HG03575 (cell line): ENCODE measurements at regions not wholly inside any gene's neighbourhood (a gene's known extent, or its start where the extent isn't known, plus 50 kb on each side); places are given as distances from the start of the nearest gene placed in this dataset.
"Not testable (repeated sequence)": the region's sequence is repeated elsewhere in the genome, so short reads cannot be mapped to it uniquely, and the experiment has no call there.

Source experiments
- ATAC-seq: cut with Tn5 transposase; IDR thresholded peaks from one replicate; pipeline ENCODE4 v1.9.1; 2021; ENCODE audit not compliant: unreplicated experiment, insufficient number of reproducible peaks, low FRiP score; ENCODE audit errors: extremely low read depth

- ATAC-seq, result not testable (repeated sequence)
Observed at GRCh38 chr6:142016666-142017065, 116.1 kb upstream of the GJE1 start.

- ATAC-seq, result not testable (repeated sequence)
Observed at GRCh38 chr6:142015463-142015862, 117.3 kb upstream of the GJE1 start.

DNA sequence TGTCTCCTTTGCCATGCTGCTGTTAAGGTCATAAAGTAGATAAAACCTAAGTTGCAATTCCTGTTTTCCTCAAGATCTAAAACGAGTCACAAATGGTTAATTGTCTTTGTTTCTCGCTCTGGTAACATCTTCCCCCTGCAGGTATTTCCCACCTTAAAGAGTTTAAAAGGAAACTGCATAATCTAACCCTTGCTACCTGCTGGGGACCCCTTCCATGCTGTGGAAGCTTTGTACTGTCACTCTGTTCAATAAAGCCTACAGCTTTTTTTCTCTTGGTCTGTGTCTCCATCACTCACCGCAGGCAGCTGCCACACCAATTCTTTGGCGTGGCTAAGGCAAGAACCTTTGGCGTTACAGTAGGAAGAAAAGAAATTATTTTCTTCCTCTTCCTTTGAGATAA is 117.7 kb upstream of the GJE1 start:
- ATAC-seq, result no peak

GRCh38 chr6:142014515-142014914 is 118.2 kb upstream of the GJE1 start:
- ATAC-seq, result no peak

GRCh38 chr6:142013875-142014495 is 118.7 kb upstream of the GJE1 start:
- ATAC-seq, result no peak

DNA sequence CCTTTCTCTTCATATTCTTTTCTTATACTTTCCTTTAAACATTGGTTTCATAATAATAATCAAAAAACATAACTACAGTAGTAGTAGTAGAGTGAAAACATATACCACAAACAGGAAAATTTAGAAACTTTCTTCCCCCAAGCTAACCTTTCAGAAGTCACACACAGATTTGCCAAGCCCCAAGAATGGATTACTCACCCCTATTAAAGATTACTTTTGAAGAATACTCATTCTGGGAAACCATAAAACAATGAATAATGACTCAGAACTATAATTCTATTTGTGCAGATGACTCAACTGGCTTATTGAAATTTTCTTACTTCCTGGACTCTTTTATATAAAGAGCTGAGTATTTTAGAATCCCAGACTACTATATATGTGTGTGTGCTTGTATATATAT is 119.4 kb upstream of the GJE1 start:
- ATAC-seq, result peak; percentile 90

GRCh38 chr6:142011775-142012174 is 121.0 kb upstream of the GJE1 start:
- ATAC-seq, result no peak

GRCh38 chr6:142011156-142011555 is 121.6 kb upstream of the GJE1 start:
- ATAC-seq, result no peak

GRCh38 chr6:142009647-142010046 is 123.1 kb upstream of the GJE1 start:
- ATAC-seq, result no peak

DNA sequence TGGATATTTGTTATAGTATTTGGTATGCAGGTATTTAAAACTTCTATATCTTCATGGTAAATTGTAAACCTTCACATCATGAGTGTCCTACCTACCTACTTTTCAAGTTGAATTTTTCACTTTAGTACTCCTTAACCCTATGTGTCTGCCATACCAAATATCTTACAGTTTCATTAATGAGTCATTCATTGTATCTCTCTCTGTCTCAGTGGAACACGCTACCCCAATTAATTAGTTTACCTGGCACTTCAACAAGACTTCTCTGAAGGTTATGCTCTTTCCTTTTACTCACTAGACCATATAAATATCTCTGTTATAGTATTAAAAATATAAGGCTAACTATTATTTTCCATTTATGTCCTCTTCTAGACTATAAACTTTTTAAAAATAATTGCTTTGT is 123.9 kb upstream of the GJE1 start:
- no peak for ATAC-seq

DNA sequence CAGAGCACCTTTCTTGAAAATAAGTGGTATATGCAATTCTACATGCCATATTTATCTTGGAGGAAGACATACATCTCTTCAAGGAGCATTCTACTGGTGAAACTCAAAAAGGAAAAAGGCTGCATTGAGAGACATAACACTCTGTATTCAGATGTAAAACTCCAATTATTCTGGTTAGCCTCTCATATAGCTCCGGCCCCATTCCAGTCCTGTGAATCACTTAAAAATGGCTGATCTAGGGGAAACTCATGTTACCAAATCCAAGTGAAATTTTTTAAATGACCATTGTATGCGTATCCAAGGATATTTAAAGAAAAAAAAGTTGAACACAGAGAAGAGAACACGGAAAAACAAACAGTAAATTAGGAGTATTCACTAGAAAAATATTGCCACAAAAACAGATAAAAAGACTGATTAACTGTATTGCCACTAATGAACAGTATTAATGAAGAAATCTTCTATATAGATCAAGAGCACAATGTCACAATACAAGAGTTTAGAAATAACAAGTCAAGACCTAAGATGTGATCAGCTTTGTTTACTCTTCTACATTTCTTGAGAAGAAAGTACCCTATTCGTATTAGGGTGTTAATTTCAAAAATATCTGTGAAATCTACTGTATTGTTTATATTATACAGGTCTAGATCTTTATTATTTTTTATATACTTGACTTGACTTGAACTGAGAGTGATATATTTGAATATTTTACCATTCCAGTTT is 124.5 kb upstream of the GJE1 start:
- ATAC-seq, result no peak

- no peak for ATAC-seq
Observed at GRCh38 chr6:142005021-142005420, 127.7 kb upstream of the GJE1 start.

DNA sequence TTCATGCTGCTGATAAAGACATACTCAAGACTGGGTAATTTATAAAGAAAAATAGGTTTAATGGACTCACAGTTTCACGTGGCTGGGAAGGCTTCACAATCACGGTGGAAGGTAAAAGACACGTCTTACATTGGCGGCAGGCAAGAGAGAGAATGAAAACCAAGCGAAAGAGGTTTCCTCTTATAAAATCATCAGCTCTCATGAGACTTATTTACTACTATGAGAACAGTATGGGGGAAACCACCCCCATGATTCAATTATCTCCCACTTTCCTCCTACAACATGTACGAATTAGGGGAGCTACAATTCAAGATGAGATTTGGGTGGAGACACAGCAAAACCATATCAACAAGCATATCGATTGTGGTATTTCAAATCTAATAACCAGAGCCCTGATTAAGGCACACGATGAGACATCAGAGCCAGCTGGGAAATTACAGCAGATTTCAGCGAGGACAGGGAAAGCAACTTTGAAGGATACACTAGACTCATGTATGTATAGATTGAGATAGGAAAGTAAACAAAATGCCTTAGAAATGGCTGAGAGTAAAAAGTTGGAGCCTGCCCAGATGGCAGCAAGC is 129.8 kb upstream of the GJE1 start:
- no peak for ATAC-seq

DNA sequence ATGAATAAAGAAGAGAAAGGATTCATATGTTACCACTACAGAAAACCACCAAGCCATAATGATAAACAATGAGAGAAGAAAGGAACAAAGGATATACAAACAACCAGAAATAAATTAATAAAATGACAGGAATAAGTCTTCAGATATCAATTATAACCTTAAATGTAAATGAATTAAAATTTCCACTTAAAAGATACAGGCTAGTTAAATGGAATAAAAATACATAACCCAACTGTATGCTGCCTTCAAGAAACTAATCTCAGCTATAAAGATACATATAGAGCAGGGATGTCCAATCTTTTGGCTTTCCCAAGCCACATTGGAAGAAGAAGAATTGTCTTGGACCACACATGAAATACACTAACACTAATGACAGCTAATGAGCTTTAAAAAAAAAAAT is 135.9 kb upstream of the GJE1 start:
- ATAC-seq, result no peak

DNA sequence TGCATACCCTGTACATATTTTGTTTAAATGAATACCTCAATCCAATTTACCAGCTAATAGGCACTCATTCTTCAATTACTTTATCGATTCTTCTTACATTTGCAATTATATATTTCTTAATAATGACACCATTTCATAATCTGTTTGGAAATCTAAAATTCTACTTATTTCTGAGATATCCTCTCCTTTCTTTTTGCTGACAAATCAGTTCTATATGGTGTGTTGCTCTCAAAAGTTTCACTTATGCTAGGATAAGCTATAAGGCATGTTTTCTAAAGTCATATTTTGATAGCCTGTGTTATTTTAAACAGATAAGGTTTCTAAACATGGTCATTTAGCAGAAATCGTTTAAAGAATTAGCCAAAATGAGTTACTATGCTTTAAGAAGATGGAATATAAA is 140.6 kb upstream of the GJE1 start:
- ATAC-seq, result no peak

DNA sequence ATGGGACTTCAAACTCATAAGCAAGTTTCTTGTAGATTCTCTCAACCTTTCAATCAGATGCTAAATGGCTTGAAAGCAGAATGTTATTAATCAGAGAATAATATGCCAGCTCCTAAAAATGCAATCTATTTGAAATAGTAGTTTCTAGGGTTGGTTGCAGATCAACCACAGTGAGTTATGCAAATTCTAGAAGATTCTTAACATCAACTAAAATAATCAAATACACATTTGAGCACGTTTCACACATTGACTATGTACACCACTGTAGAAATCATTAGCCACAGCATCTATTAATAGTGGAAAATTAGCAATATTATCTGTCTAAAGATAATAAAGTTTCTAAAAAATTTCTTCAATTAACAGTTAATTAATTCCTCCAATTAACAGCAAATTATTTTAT is 141.9 kb upstream of the GJE1 start:
- no peak for ATAC-seq

DNA sequence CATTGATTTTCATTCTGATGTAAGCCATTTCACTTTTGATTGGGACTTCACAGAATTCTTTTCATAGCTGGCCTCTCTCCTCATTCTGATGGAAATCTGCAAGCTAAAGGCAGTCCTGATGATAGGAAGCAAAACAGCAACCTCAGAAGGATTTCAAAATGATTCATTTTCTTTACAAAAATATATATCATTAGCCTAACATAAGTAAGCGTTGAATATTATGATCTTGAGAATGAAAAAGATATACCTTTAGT is 143.1 kb upstream of the GJE1 start:
- ATAC-seq, result no peak

DNA sequence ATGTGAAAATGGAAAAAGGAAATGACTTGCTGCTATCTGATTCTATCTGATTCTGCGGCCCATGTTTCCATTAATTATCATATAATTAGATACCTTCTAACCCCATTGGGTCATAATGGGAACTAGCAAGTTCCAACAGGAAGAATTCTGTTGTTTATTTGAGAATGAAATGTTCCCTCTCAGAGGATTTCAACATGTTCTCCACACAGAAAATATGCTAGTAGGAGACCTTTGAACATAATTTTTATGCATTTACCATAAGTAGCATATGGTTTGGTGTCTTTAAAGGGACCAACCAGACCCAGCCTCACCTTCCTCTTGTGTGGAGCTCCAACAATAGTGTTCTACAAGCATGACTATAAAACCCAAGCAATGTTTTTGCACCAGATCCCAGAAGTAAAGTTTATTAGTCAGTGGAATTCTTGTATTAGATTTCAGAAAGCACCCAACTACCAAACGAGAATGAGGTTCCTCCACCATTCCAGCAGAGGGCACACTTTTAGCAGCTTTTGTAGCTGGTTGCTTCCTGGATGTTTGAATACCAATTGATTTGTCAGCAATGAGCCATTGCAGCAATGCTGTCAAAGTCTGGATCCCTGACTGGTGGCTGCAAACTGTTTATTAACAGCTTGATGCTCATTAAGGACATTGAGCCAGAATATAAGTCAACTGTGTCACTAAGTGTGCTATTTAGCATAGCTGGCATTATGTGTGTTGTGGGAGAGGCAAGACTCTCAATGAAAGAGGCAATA is 143.6 kb upstream of the GJE1 start:
- peak; percentile 61 for ATAC-seq

DNA sequence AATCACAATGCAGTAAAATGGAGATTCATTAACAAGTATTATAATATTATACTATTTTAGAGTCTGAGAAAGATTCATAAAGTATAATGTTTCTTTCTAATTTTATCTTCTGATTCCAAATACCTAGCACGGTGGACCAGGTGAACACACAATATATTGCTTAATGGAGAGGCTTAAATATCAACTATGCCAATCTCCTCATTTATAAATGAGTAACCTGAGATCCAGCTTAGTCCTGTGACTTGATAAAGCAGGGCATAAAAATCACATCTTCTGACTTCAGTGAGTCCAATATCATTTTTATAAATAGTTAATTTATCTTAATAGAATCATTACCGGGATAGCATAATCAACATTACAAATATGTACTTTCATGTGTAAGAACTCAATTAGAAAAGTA is 144.4 kb upstream of the GJE1 start:
- no peak for ATAC-seq

- ATAC-seq, result no peak
Observed at GRCh38 chr6:141986457-141986856, 146.3 kb upstream of the GJE1 start.
